ENCODE measurements at regions not wholly inside any gene's neighbourhood (a gene's known extent, or its start where the extent isn't known, plus 50 kb on each side); places are given as distances from the start of the nearest gene placed in this dataset.
"Not testable (repeated sequence)": the region's sequence is repeated elsewhere in the genome, so short reads cannot be mapped to it uniquely, and the experiment has no call there.

- no peak for DNase-seq (ENCODE audit: low read depth)
Measured at GRCh38 chr4:177494791-177495190, 52.6 kb upstream of the AGA start.

- not testable (repeated sequence) for DNase-seq (ENCODE audit: low read depth)
Measured at GRCh38 chr4:177495626-177496025, 53.4 kb upstream of the AGA start.

GRCh38 chr4:177499537-177499936 is 57.3 kb upstream of the AGA start:
- no peak for DNase-seq (ENCODE audit: low read depth)

GRCh38 chr4:177505171-177505615 is 63.0 kb upstream of the AGA start:
- no peak for DNase-seq (ENCODE audit: low read depth)

- no peak for DNase-seq (ENCODE audit: low read depth)
Measured at GRCh38 chr4:177508662-177509061, 66.4 kb upstream of the AGA start.

GRCh38 chr4:177509226-177509745 is 67.0 kb upstream of the AGA start:
- no peak for DNase-seq (ENCODE audit: low read depth)

- no peak for DNase-seq (ENCODE audit: low read depth)
Measured at GRCh38 chr4:177511611-177512010, 69.4 kb upstream of the AGA start.

GRCh38 chr4:177512646-177513045 is 70.4 kb upstream of the AGA start:
- DNase-seq (ENCODE audit: low read depth), result no peak

- DNase-seq (ENCODE audit: low read depth), result no peak
Measured at GRCh38 chr4:177517862-177518261, 75.6 kb upstream of the AGA start.

GRCh38 chr4:177519481-177520260 is 77.4 kb upstream of the AGA start:
- DNase-seq (ENCODE audit: low read depth), result no peak

GRCh38 chr4:177528620-177529019 is 86.4 kb upstream of the AGA start:
- no peak for DNase-seq (ENCODE audit: low read depth)

- DNase-seq (ENCODE audit: low read depth), result no peak
Measured at GRCh38 chr4:177530561-177530960, 88.3 kb upstream of the AGA start.

GRCh38 chr4:177532358-177532757 is 90.1 kb upstream of the AGA start:
- DNase-seq (ENCODE audit: low read depth), result no peak

GRCh38 chr4:177534841-177535240 is 92.6 kb upstream of the AGA start:
- DNase-seq (ENCODE audit: low read depth), result not testable (repeated sequence)

GRCh38 chr4:177546745-177547144 is 104.5 kb upstream of the AGA start:
- DNase-seq (ENCODE audit: low read depth), result no peak

GRCh38 chr4:177547985-177548384 is 105.7 kb upstream of the AGA start:
- DNase-seq (ENCODE audit: low read depth), result no peak

- no peak for DNase-seq (ENCODE audit: low read depth)
Measured at GRCh38 chr4:177555007-177555574, 112.9 kb upstream of the AGA start.

- no peak for DNase-seq (ENCODE audit: low read depth)
Measured at GRCh38 chr4:177557416-177557815, 115.2 kb upstream of the AGA start.

- DNase-seq (ENCODE audit: low read depth), result no peak
Measured at GRCh38 chr4:177558995-177559394, 116.8 kb upstream of the AGA start.

GRCh38 chr4:177562163-177562562 is 119.9 kb upstream of the AGA start:
- no peak for DNase-seq (ENCODE audit: low read depth)

GRCh38 chr4:177562859-177563258 is 120.6 kb upstream of the AGA start:
- DNase-seq (ENCODE audit: low read depth), result no peak

GRCh38 chr4:177566691-177567090 is 124.5 kb upstream of the AGA start:
- no peak for DNase-seq (ENCODE audit: low read depth)

GRCh38 chr4:177568931-177569330 is 126.7 kb upstream of the AGA start:
- DNase-seq (ENCODE audit: low read depth), result no peak

- no peak for DNase-seq (ENCODE audit: low read depth)
Measured at GRCh38 chr4:177569434-177569833, 127.2 kb upstream of the AGA start.

Measured in activated T-cell treated with anti-CD3 and anti-CD28 coated beads for 24 hours (primary cell).